GM21423 (cell line): ENCODE measurements at regions not wholly inside any gene's neighbourhood (a gene's known extent, or its start where the extent isn't known, plus 50 kb on each side); places are given as distances from the start of the nearest gene placed in this dataset.

Source experiments
- ATAC-seq: cut with Tn5 transposase; IDR thresholded peaks from one replicate; pipeline ENCODE4 v1.9.1; 2021; ENCODE audit warnings: mild to moderate bottlenecking, moderate library complexity; ENCODE audit not compliant: unreplicated experiment

DNA sequence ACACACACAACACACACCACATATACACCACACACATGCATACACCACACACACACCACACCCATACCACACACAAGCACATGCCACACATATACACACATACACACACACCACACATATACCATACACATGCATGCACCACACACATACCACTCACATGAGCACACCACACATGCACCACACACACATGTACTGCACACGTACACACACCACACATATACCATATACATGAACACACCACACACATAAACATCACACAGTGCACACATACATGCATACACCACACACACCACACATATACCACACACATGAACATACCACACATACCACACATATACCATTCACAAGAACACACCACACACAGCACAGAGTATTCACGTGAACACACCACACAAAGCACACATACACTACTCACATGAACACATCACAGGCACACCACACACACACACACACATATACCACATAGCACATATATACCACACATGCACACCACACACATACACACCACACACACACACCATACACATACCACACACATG, 219.9 kb upstream of the RAB6C start:
- no peak for ATAC-seq

DNA sequence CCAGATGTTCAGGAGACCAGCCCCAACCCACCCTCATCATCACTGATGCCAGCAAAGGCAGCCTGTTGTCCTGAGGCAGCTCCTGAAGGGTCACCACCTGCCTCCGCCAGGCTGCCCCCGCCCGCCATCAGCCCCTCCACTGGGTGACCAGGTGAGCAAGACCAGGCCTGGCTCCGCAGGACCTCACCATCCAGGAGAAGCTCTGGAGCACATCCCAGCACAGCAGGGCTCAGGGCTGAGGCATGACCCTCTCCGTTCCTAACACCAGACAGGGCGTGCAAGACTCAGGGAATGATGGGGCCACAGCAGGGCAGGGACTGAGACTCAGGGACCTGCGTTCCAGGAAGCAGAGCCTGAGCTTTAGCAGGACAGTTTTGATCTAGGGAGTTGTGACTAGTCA, 218.8 kb upstream of the RAB6C start:
- ATAC-seq, result no peak

DNA sequence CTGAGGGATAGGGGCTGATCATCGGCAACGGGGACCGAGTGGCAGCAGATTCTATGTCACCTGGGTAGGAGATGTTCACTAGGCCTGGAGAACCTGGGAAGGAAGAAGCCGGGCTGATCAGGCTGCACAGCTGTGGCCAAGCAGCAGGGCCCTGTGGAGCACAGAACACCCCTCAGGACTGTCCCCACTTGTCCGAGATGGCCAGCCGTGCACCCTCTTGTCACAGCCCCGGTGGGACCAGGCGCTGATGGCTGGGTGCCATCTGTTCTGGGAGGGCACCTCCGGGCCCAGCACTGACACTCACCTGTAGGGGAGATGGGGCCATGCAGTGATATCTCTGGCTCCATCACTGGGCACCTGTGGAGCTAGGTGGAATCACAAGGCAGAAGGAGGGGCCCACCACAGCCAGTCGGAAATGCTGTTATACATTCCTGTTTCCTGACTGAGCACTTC, 217.9 kb upstream of the RAB6C start:
- ATAC-seq, result no peak

DNA sequence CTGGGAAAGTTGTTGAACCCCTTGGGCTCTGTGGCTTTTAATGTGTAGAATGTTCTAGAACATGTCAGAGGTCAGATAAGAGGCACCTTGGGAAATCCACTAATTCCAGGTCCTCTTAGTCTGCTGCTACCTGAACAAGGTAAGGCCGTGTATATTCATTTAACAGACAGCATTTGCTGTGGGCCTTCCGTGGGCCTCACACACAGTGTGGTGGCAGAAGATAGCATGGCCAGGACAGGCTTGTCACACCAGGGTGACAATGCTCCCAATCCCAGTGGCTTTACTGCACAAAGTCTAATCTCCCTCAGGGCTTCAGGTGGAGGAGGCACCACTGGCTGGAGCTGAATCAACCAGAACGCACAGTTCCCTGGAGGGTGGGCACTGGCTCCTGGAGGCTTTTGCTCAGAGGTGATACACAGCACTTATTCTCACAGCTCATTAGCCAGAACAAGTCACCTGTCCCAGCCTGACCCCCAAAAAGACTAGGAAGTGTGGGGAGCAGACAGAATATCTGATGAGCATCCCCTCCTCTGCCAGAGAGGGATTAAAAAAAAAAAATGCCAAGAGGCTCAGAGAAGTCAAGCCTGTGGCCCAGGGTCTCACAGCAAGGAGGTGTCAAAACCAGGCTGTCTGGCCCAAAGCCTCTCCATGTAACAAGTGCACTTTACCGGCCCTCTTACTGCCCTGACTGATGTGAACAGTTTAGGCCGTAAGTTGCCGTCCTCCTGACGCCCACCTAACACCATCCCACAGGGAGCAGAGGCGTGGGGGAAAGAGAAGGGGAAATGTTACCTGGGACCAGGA, 216.9 kb upstream of the RAB6C start:
- no peak for ATAC-seq

DNA sequence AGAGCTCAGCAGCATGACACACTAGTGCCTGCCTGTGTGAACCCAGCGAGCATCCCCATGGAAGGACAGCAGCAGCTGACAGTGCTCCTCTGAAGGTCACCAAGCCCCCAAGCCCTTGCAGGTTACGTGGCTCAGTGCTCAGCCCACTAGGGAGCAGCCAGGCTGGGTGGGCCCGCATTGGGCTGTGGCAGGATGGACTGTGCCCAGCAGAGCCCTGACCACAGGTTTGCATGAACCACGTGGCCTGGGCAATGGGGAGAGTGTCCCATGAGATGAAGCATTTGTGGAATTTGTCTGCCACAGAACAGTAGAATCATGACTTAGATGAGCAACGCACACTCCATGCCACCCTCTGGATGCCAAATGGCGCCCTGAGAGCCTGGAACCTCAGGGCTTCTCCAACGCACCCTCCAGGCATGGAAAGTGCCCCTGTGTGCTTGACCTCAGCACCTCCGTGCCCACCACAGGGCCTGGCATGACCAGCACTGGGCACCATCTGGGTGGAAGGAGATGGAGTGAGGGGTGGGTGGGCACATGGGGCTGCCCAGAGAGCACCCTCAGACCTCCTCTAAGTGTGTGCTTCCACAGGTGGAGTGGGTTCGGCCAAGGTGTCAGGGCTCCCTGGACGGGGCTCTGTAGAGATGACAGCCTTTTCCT, 216.1 kb upstream of the RAB6C start:
- ATAC-seq, result no peak

DNA sequence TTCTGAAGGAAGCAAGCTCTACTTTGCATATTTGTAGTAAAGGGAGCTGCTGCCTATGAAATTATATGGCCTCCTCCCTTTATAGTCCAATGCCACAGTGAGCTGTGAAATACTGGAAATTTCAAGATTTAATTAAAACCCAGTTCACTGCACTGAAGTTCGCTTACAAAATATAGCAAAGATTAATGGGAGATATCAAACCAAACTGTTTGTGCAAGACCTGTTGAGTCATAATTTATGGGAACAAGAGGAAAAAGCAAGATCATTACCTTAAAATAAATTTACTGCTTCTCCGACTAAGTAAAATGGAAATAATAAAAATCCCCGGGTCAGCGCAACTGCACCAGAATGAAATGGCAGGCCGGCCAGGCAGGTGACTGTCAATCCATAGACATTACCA, 215.5 kb upstream of the RAB6C start:
- no peak for ATAC-seq

DNA sequence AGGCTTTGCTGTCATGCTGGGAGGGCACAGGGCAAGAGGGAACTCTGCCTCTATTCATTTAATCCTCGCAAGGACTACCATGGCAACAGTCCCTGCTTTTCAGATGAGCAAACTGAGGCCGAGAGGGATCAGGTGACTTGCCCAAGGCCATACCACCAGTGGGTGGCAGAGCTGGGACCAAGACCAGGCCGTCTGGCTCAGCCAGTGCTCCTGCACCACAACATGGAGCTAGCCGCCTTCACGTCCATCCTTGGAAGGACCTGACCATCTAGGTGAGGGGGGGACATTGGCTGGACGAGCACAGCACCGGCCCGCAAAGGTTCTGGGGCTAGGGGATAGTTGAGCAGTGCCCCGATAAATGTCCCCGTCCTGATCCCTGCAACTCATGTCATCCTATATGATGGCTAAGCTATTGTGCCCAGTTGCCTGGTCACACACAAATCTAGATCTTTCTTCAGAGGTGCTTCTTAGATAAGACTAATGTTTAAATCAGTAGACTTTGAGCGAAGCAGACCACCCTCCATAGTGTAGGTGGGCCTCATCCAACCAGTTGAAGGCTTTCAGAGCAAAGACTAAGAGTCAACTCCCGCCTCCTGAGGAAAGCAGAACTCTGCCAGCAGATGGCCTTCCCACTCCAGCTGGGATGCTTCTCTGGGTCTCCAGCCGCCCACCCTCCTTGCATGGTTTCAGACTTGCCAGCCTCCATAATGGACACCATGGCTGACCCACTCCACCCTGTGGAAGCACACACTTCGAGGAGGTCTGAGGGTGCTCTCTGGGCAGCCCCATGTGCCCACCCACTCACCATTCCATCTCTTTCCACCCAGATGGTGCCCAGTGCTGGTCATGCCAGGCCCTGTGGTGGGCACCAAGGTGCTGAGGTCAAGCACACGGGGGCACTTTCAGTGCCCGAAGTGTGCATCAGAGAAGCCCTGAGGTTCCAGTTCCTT, 214.8 kb upstream of the RAB6C start:
- no peak for ATAC-seq

DNA sequence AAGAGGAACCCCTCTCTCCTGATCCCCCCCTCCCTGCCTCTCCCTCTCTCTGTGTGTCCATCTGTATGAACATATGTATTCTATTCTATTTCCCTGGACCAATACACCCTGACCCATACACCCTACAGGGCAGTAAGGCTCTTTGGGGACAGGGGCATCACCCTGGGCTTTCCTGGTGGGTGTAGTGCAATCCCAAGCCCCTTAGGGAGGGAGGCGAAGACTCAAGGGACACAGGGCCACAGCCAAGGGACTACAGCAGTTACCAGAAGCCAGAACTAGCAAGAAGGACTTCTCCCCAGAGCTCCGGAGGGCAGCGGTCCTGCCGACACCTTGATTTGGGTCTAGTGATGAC, 214.2 kb upstream of the RAB6C start:
- no peak for ATAC-seq

DNA sequence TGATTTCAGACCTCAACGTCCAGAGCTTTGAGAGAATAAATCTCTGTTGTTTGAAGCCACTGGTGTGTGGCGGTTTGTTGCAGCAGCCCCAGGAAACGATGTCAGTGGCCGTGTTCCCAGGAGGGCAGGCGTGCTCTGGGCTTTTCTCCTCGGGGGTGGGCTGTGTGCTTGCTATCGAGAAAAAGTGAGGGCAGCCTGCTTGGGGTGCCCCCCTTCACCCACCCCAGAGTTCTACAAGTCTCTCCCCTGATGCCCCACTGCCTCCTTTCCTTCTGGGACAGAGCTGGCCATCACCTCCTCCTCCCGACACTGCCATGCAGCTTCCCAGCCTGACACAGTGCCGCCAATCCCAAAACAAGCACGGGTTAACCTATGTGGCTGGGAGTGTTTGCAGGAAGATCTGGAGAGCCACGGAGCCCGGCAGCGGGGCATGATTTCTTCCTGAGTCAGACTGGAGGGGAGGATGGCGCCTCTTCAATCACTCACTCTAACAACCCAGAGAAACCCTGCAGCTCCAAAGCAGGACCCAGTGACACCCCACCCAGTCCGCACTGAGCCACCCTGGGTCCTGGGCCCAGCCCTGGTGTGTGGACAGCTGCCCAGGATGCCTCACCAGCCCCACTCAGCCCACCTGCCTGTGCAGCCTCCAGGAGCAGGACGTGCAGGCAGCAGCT, 213.7 kb upstream of the RAB6C start:
- ATAC-seq, result no peak

DNA sequence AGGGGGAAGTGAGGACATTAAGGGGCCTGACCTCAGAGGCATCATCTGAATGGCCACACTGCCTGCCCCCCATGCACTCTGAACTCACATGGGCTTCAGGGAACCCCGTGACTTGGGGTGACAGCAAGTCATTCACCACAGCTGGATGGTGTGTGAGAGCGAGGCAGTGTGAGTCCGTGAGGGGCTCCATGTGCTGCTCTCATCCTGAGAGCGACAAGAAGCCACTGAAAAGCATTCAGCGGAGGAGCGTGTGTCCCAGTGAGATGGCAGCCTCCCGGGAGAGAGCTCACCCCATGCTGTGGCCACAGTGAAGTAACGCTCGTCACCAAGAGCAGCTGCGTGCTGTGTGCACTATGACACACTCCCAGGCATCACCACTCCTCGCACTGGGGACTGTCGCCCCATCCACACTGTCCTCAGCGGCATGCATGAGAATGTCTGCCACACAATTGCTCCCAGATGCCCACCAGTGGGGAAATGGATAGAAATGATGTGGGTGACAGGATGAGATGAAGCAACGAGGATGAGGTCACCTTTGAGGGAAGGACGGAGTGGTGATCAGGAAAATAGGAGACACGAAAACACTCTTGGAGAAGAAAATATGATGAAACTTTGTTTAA, 213.0 kb upstream of the RAB6C start:
- no peak for ATAC-seq

DNA sequence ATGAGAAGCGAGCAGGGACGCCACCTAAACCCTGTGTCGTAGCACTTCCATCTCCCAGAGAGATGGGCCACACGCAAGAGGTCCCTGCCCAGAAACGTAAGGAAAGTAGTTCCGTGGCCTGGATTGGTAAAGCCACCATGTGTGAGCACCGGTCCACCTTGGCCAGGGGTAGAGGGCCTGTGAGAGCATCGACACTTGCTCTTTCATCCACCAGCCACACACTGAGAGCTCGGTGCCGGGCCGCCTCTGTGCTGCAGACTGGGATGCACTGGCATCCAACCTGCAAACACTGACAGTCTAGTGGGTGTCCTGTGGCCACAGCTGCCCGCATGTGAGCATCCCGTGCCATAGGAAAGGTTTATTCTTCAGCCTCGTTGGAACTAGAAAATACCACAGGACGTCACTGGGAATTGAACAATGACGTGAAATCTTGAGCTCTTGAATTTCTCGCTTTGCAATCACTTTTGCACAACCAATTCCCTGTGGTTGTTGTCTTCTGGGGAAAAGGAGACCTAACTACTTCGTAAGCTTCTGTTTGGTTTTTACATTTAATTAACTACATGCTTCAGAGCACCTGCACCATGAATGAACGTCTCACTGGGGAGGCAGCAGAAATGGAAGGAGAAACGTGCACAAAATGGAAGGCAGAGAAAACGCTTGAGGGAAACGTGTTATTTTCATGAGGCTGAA, 212.0 kb upstream of the RAB6C start:
- no peak for ATAC-seq

DNA sequence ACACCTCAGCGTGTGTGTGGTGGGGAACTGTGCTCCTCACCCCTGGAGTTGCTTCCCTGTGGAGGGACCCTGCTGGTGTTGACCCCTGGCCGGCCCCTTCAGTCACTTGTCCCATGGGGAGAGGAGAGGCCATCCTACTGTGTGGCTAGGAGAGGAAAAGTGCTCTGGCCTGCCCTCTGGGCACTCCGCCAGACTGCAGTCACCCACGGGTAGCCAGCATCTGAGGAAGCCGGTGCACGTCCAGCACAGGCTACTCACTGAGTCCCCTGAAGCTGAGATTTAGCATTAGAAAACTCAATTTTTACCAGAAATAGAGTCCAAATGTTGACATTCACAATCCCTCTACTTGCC, 211.5 kb upstream of the RAB6C start:
- ATAC-seq, result no peak

DNA sequence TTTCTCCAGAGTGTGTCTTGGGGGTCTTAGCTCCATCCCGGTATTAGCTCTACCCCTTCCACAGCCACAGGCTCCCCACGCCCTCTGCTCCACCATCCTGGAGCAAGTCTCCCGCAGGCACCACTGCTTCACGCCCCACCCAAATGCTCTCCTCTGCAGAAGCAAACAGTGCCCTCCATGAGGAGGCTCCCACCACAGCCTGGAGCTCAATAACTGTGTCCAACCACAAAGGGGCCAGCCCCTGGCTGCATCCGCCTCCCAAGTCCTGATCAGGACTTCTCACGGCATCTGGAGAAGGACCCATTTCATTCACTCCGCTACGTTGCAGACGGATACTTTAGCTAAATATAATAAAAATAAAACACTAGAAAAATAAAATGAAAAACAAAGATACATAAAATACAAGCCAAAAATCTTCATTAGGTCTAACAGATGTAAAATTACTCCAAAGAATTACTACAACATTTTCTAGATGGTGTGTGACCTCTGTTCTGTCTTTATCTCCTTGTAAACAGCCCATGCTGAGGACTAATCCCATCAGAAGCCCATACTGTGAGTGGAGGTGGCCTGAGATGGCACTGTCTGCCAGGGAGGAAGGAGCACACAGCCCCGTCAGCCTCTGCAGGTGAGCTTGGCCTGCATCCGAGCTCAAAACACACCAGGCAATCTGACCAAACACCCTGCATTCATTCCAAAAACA, 210.8 kb upstream of the RAB6C start:
- ATAC-seq, result no peak

DNA sequence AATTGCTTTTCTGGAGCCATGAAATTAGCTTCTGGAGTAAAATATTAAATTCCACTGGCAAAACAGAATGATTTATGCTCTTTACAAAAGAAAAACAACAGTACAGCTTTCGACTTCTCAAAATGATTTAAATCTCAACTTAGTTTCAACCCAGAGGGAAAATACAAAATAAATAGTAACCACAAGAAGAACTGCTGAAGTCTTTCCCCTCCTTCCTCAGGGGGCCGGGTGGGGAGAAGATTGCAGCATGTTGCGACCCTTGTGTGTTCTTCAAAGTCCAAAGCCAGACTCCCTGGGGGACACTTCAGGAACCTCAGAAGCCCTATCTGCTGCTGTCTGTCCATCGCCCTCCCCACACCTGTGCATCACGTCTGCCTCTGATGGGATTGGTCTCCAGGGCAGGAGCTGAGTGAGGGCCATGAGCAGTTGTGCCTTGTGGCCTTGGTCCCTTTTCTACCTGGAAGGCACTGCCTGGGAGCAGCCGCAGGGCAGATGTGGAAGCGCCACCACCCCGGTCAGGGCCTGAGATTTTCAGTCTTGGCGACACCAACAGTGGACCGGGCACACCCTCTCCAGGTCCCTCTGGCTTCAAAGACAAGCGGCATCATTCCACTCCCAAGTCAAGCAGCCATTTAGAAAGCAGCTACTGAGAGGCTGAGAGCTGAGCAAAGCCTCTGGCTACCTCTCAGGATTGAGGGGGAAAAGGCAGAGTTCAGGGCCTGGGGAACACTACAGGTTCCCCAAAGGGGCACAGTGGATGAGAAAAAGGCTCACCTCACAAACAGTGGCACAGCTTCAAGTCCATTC, 210.1 kb upstream of the RAB6C start:
- ATAC-seq, result no peak

DNA sequence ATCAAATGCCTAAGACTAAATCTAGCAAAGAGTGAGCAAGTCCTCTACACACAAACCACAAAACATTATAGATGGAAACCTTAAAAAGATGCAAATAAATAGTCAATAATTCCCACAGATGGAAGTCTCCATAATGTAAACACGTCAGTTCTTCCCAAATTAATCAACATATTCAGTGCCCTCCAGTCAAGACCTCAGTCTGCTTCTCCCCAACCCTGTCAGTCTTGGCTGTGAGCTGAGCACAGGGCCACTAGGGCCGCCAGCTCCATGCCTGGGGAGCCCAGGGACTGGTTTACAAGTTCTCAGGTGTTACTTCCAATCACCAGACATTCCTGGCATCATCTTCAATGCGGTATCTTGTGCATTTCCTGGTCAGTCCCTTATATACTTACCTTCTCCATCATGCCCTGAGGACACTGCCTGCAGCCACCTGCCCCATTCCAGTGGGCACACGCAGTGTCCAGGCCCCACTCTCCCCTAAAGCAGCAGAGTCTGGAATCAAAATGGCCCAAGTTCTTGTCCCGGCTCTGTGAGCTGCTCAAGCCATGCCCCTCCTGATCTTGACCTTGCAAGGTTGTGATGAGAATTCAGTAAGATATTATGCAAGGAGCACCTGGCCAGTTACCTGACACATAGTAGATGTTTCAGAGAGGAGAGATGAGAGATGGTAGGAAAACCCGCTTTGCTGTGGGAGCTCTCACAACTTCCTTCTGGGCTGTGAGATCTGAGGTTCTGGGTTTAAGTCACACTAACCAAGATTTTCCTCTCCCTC, 207.9 kb upstream of the RAB6C start:
- ATAC-seq, result no peak

DNA sequence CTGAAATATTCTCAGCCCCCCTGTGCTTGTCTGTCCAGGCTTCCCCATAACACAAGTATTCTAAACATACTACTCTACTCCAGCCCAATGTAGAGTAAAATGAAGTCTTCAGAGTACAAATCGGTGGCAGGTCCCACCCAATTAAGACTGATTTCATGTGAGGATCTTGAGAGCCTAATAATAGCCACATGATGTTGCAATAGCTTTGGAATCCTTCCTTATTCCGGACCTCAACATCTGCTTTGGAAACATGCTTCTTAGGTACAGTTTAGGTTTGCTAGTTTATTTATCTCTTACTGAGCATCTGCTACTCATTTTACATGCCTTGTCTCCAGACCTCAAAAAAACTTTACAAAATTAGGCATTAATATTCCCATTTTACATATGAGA, 207.3 kb upstream of the RAB6C start:
- ATAC-seq, result no peak

DNA sequence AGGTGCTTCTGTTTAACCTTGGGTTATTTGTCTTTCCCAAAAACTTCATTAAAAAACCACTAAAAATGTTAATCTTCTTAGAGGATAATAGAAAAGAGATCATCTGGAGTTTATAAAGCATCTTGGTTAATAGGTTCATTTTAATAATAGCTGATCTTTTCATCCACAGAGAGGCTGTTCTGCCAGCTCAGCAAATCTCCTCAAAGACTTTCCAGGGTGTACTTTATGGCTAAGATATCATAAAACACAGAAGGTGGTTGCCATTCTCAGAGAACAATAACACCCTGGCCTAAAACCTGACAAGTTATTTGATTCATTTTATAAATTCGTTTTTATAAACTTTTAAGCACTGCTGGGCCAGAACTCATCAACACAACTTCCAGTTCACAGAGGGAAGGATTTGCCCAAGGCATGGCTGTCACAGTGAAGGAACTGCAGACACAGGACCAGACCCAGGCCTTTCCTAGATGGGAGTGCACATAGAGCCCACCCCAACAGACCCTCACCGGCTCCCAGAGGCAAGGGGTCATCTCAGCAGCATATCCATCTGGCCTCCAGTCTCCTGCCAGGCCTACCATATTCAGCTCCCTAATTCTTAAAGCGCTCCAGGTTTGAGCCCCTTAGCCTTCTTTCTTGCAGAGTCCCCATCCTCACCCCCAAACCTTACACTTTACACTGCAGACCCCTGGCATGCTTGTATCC, 203.4 kb upstream of the RAB6C start:
- no peak for ATAC-seq
